ENCODE measurements at regions not wholly inside any gene's neighbourhood (a gene's known extent, or its start where the extent isn't known, plus 50 kb on each side); places are given as distances from the start of the nearest gene placed in this dataset.
A peak's percentile ranks its signal among the peaks of the same experiment; 100 is the strongest.

DNA sequence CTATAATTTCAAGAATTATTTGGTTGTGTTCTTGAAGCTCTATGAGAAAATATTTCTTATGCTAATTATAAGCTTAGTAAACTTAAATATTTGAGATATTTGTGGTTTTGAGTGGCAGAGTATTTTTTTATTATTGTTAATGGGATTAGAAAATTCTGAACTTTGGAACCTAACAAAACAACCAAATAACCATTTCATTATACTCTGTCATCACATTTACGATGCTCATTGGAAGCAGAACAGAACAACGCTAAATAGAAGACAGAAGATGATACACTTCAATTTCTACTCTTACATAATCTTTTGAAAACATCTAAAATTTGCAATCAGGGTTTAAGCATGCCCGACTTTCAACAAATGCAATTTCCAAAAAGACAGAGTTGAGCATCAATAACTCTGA is 270.2 kb downstream of the PTPRC start:
- TF ChIP-seq, protein P1, sequence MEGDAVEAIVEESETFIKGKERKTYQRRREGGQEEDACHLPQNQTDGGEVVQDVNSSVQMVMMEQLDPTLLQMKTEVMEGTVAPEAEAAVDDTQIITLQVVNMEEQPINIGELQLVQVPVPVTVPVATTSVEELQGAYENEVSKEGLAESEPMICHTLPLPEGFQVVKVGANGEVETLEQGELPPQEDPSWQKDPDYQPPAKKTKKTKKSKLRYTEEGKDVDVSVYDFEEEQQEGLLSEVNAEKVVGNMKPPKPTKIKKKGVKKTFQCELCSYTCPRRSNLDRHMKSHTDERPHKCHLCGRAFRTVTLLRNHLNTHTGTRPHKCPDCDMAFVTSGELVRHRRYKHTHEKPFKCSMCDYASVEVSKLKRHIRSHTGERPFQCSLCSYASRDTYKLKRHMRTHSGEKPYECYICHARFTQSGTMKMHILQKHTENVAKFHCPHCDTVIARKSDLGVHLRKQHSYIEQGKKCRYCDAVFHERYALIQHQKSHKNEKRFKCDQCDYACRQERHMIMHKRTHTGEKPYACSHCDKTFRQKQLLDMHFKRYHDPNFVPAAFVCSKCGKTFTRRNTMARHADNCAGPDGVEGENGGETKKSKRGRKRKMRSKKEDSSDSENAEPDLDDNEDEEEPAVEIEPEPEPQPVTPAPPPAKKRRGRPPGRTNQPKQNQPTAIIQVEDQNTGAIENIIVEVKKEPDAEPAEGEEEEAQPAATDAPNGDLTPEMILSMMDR (conservative IDR thresholded peaks at IDR 0.05; ENCODE audit: low read depth) = no peak
- no peak overlapping the region for H3K27ac ChIP-seq
- DNase-seq (ENCODE audit: low spot score) = no peak
- CTCF ChIA-PET = no interaction called here
- POLR2A ChIA-PET (ENCODE audit: low non-redundant PET) = no interaction called here

DNA sequence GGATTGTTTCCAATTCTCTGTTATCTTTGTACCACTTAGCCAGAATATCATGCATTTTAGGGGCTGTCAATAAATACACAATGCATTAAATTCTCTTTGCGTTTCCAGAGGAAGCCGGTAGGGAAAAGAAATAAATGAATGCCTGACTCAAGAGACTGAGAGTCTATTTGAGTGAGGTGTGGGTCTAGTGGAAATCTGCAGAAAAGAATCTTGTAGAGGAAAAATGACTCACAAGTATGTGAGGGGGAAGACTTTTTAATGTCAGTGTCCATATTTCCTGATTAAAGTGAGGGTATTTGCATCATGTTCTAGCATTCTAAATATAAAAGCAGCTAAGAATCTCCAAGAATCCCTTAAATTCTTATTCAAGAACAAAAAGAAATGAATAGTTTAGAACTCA is 271.1 kb downstream of the PTPRC start:
- DNase-seq (ENCODE audit: low spot score) = no peak
- ChIA-PET CTCF (interaction anchor here (0.6 to 0.7 kb wide), 2 partner anchors 73 to 126 kb away, joined by 3 read pairs; no protein-coding TSS in a partner anchor), POLR2A (ENCODE audit: low non-redundant PET) (no interaction called here)
- H3K27ac ChIP-seq = no peak overlapping the region
- TF ChIP-seq, protein P1 (conservative IDR thresholded peaks at IDR 0.05; ENCODE audit: low read depth) = no peak

DNA sequence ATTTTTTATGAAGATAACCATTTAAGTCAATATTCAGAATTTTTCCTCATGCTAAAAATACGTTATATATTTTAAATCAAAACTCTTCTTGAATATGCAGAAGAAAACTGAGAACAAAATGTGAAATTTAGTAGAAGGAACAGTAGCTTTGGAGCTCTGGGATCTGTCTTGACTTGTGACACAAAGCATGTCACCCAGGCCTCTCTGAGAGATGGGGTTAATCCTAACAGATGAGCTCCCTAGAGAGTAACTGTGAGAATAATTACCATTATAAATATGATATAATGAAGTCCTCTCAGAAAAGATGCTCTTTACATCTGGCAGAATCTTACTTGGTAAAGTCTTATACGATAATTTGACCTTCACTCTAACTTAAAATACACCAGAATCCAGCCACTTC is 272.0 kb downstream of the PTPRC start:
- TF ChIP-seq, protein P1 (conservative IDR thresholded peaks at IDR 0.05; ENCODE audit: low read depth) = no peak
- no peak overlapping the region for H3K27ac ChIP-seq
- ChIA-PET CTCF (interaction anchor here (0.6 kb wide), 1 partner anchor 437 kb away, joined by 3 read pairs; no protein-coding TSS in a partner anchor), POLR2A (ENCODE audit: low non-redundant PET) (no interaction called here)
- no peak for DNase-seq (ENCODE audit: low spot score)

DNA sequence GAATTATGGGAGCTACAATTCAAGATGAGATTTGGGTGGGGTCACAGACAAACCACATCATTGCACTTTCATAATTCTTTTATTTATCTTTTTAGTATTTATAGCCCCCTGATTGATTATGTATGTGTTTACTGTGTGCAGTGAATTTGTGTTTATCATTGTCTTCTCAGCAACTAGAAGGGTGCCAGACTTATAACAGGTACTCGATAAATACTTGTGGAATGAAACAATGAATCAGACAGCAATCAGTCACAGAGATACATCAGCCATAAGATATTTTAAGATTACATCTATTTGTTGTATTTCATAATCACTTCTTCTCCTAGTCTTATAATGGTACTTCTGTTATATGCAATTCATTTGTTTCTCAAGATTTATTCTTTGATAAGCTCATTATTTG is 273.2 kb downstream of the PTPRC start:
- no peak overlapping the region for H3K27ac ChIP-seq
- CTCF ChIA-PET = interaction anchor here (0.7 kb wide), 1 partner anchor 162 kb away, joined by 3 read pairs; no protein-coding TSS in a partner anchor
- TF ChIP-seq, protein P1 (conservative IDR thresholded peaks at IDR 0.05; ENCODE audit: low read depth) = no peak
- POLR2A ChIA-PET (ENCODE audit: low non-redundant PET) = no interaction called here
- no peak for DNase-seq (ENCODE audit: low spot score)

DNA sequence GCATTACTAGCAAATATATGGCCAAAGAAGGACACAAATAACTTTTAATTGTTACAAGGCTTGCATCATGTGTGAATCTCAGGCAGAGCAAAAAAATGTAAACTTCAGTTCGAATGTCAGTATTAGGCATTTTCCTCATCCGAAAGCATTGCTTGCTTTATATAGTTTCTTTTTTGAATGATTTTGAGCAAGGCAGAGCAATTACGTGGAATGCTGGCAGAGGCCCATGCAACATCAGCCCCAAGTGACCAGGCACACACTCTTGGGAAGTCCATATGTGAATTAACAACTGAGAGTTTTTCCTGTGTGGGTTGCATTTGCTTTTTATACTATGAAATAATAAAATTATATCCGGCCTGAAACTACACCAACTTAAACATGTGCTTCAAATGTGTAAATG is 274.8 kb downstream of the PTPRC start:
- TF ChIP-seq, protein P1 (conservative IDR thresholded peaks at IDR 0.05; ENCODE audit: low read depth) = no peak
- no peak overlapping the region for H3K27ac ChIP-seq
- ChIA-PET CTCF (no interaction called here), POLR2A (ENCODE audit: low non-redundant PET) (no interaction called here)
- no peak for DNase-seq (ENCODE audit: low spot score)

DNA sequence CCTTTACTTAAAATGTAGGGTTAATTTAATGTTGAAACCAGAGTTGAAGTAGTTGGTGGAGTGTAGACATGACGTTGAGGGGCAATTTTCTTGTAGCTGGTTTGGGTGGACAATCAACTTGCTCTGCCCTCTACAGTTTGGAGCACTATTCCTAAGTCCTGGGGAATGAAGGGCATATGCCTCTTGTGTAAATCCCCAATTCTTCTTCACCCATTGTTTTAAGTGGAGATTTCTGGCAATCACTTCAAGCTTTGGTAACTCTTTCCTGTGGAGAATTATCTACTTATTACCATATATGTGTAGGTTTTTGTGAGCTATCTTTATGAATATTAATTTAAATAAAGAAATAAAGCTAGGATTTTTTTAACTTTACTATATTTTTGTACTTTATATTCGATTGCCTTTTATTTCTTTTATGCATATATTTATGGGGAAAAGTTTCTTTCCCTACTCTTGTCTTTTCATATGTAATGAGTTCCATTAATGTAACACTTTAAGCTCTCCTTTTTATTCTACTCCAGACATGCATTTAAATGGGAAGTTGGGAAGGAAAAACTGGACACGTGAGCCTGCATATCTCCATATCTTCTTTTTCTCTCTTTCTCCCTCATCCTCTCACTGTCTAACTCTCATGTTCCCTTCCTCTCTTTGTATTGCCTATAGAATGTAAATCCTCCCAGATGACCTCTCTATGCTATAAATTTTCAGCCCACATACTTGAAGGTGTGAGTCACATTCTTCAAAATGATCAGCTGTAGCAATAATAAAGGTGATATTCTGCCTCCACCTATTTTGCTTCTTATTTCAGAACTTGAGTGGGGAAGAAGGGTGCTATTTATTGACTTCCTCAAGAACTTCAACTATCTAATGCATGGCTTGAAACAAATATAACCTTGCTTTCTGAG is 276.7 kb downstream of the PTPRC start:
- TF ChIP-seq, protein P1 (conservative IDR thresholded peaks at IDR 0.05; ENCODE audit: low read depth) = no peak
- ChIA-PET CTCF (interaction anchor here (0.8 kb wide), 1 partner anchor 11 kb away, joined by 3 read pairs; no protein-coding TSS in a partner anchor), POLR2A (ENCODE audit: low non-redundant PET) (interaction anchor here (1.2 kb wide), 1 partner anchor 12 kb away, joined by 3 read pairs; no protein-coding TSS in a partner anchor)
- H3K27ac ChIP-seq = no peak overlapping the region
- DNase-seq (ENCODE audit: low spot score) = peak; percentile 73
